ENCODE measurements at regions not wholly inside any gene's neighbourhood (a gene's known extent, or its start where the extent isn't known, plus 50 kb on each side); places are given as distances from the start of the nearest gene placed in this dataset.
"Not testable (repeated sequence)": the region's sequence is repeated elsewhere in the genome, so short reads cannot be mapped to it uniquely, and the experiment has no call there.

- H3K27ac ChIP-seq (ENCODE audit: insufficient read depth in 1 of 2, low read depth in 1 of 2, low read length in 2 of 2, poor library complexity in 1 of 2, severe bottlenecking in 2 of 2); H3K27me3 ChIP-seq (replicated peaks in 2 of 5; ENCODE audit: control insufficient read depth in 4 of 5, insufficient read depth in 5 of 5, low read length in 4 of 5); H3K36me3 ChIP-seq (ENCODE audit: control insufficient read depth in 4 of 4, insufficient read depth in 4 of 4, low read length in 3 of 4); H3K9me3 ChIP-seq (ENCODE audit: control extremely low read depth in 1 of 5, control insufficient read depth in 4 of 5, insufficient read depth in 2 of 5, low read depth in 1 of 5, low read length in 4 of 5); DNase-seq; H3K4me3 ChIP-seq (ENCODE audit: control insufficient read depth in 1 of 7, extremely low read depth in 1 of 7, insufficient read depth in 4 of 7, low read depth in 2 of 7, low read length in 6 of 7); POLR2A ChIA-PET; CTCF ChIA-PET; H3K4me1 ChIP-seq (ENCODE audit: control extremely low read depth in 1 of 4, control insufficient read depth in 4 of 4, insufficient read depth in 4 of 4, low read length in 3 of 4): not testable (repeated sequence)
- no CpG with 5 or more reads among the region's 1 CpG for WGBS (ENCODE audit: insufficient coverage)
Measured at GRCh38 chr5:79879880-79880279, 111.2 kb downstream of the MTX3 start.

GRCh38 chr5:79878721-79879336 lies 112.2 kb downstream of the MTX3 start:
- no peaks in the 10 kb centered on the region for H3K36me3 ChIP-seq (ENCODE audit: control insufficient read depth in 4 of 4, insufficient read depth in 4 of 4, low read length in 3 of 4)
- no peaks in the 10 kb centered on the region for H3K4me1 ChIP-seq (ENCODE audit: control extremely low read depth in 1 of 4, control insufficient read depth in 4 of 4, insufficient read depth in 4 of 4, low read length in 3 of 4)
- CTCF ChIA-PET: interaction anchor here (0.7 to 2.2 kb wide), 2 partner anchors 205 to 213 kb away, joined by 3 to 7 read pairs; no protein-coding TSS in a partner anchor
- DNase-seq: peak in 2 of 3 donors; percentile 7 to 11
- H3K9me3 ChIP-seq (ENCODE audit: control extremely low read depth in 1 of 5, control insufficient read depth in 4 of 5, insufficient read depth in 2 of 5, low read depth in 1 of 5, low read length in 4 of 5): no peaks in the 10 kb centered on the region
- peaks cover 0 to 4% (median 1%) of the 10 kb centered on the region in 5 experiments for H3K27me3 ChIP-seq (replicated peaks in 2 of 5; ENCODE audit: control insufficient read depth in 4 of 5, insufficient read depth in 5 of 5, low read length in 4 of 5)
- WGBS (ENCODE audit: insufficient coverage): 78% methylated on average over 4 of the region's 5 CpGs
- H3K4me3 ChIP-seq (ENCODE audit: control insufficient read depth in 1 of 7, extremely low read depth in 1 of 7, insufficient read depth in 4 of 7, low read depth in 2 of 7, low read length in 6 of 7): no peak overlapping the region
- POLR2A ChIA-PET: no interaction called here
- no peak overlapping the region for H3K27ac ChIP-seq (ENCODE audit: insufficient read depth in 1 of 2, low read depth in 1 of 2, low read length in 2 of 2, poor library complexity in 1 of 2, severe bottlenecking in 2 of 2)

DNA sequence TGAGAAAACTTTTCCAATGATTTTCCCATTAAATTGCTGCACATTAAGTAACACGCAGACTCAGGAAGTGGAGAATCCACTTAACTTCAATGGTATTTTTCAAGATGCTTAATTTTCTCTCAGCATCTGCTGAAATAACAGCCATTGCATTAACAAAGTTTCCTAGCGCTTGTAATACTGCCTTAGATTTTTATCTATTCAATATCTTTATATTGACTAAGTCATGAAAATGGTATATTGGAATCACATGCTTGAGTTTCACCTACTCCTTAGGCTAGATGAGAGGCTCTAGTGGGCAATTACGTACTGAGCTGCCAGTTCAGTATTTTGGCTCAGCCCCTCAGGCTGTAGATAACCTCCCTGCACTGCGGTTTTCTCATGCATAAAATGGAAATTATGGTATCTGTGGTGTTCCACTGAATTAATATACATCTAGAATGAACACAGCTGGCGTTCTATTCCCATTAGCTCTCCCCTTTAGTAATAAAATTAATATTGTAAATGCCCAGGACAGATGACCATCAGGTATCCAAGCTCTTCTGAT lies 112.9 kb downstream of the MTX3 start:
- CTCF ChIA-PET: interaction anchor here (2.2 kb wide), 1 partner anchor 206 kb away, joined by 7 read pairs; no protein-coding TSS in a partner anchor
- H3K4me3 ChIP-seq (ENCODE audit: control insufficient read depth in 1 of 7, extremely low read depth in 1 of 7, insufficient read depth in 4 of 7, low read depth in 2 of 7, low read length in 6 of 7): no peak overlapping the region
- no peaks in the 10 kb centered on the region for H3K4me1 ChIP-seq (ENCODE audit: control extremely low read depth in 1 of 4, control insufficient read depth in 4 of 4, insufficient read depth in 4 of 4, low read length in 3 of 4)
- no peak for DNase-seq
- H3K27ac ChIP-seq (ENCODE audit: insufficient read depth in 1 of 2, low read depth in 1 of 2, low read length in 2 of 2, poor library complexity in 1 of 2, severe bottlenecking in 2 of 2): no peak overlapping the region
- POLR2A ChIA-PET: no interaction called here
- WGBS (ENCODE audit: insufficient coverage): 100% methylated on average over 1 of the region's 5 CpGs
- H3K9me3 ChIP-seq (ENCODE audit: control extremely low read depth in 1 of 5, control insufficient read depth in 4 of 5, insufficient read depth in 2 of 5, low read depth in 1 of 5, low read length in 4 of 5): no peaks in the 10 kb centered on the region
- peaks cover 0 to 5% (median 4%) of the 10 kb centered on the region in 5 experiments for H3K27me3 ChIP-seq (replicated peaks in 2 of 5; ENCODE audit: control insufficient read depth in 4 of 5, insufficient read depth in 5 of 5, low read length in 4 of 5)
- H3K36me3 ChIP-seq (ENCODE audit: control insufficient read depth in 4 of 4, insufficient read depth in 4 of 4, low read length in 3 of 4): no peaks in the 10 kb centered on the region

DNA sequence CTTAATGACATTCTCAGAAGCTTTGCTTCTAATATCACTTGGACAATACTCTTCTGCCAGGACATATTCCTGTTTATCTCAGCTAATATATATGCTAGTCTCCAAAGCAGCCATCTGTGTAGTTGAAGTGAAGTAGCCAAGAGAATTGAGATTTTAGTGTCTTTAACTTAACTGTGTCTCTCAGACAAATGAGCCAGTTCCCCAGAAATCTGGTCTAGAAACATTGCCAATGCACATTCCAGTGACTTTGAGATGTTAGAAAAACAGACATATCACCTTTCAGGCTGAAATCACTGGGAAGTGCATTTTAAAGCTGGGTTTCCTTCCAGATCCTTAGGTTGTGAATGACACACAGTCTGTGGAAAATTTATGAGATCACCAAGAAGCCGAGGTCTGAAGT lies 114.6 kb downstream of the MTX3 start:
- no CpG with 5 or more reads among the region's 1 CpG for WGBS (ENCODE audit: insufficient coverage)
- no peaks in the 10 kb centered on the region for H3K4me1 ChIP-seq (ENCODE audit: control extremely low read depth in 1 of 4, control insufficient read depth in 4 of 4, insufficient read depth in 4 of 4, low read length in 3 of 4)
- no peak overlapping the region for H3K4me3 ChIP-seq (ENCODE audit: control insufficient read depth in 1 of 7, extremely low read depth in 1 of 7, insufficient read depth in 4 of 7, low read depth in 2 of 7, low read length in 6 of 7)
- POLR2A ChIA-PET: no interaction called here
- peaks cover 0 to 7% (median 6%) of the 10 kb centered on the region in 5 experiments for H3K27me3 ChIP-seq (replicated peaks in 2 of 5; ENCODE audit: control insufficient read depth in 4 of 5, insufficient read depth in 5 of 5, low read length in 4 of 5)
- DNase-seq: no peak
- no peaks in the 10 kb centered on the region for H3K9me3 ChIP-seq (ENCODE audit: control extremely low read depth in 1 of 5, control insufficient read depth in 4 of 5, insufficient read depth in 2 of 5, low read depth in 1 of 5, low read length in 4 of 5)
- H3K27ac ChIP-seq (ENCODE audit: insufficient read depth in 1 of 2, low read depth in 1 of 2, low read length in 2 of 2, poor library complexity in 1 of 2, severe bottlenecking in 2 of 2): no peak overlapping the region
- CTCF ChIA-PET: no interaction called here
- no peaks in the 10 kb centered on the region for H3K36me3 ChIP-seq (ENCODE audit: control insufficient read depth in 4 of 4, insufficient read depth in 4 of 4, low read length in 3 of 4)

GRCh38 chr5:79875230-79875629 lies 115.8 kb downstream of the MTX3 start:
- no peaks in the 10 kb centered on the region for H3K9me3 ChIP-seq (ENCODE audit: control extremely low read depth in 1 of 5, control insufficient read depth in 4 of 5, insufficient read depth in 2 of 5, low read depth in 1 of 5, low read length in 4 of 5)
- 98% methylated on average over 7 of the region's 10 CpGs for WGBS (ENCODE audit: insufficient coverage)
- ChIA-PET CTCF (interaction anchor here (1.1 kb wide), 1 partner anchor 208 kb away, joined by 3 read pairs; no protein-coding TSS in a partner anchor), POLR2A (no interaction called here)
- H3K4me3 ChIP-seq (ENCODE audit: control insufficient read depth in 1 of 7, extremely low read depth in 1 of 7, insufficient read depth in 4 of 7, low read depth in 2 of 7, low read length in 6 of 7): no peak overlapping the region
- DNase-seq: no peak
- H3K4me1 ChIP-seq (ENCODE audit: control extremely low read depth in 1 of 4, control insufficient read depth in 4 of 4, insufficient read depth in 4 of 4, low read length in 3 of 4): no peaks in the 10 kb centered on the region
- no peaks in the 10 kb centered on the region for H3K36me3 ChIP-seq (ENCODE audit: control insufficient read depth in 4 of 4, insufficient read depth in 4 of 4, low read length in 3 of 4)
- H3K27ac ChIP-seq (ENCODE audit: insufficient read depth in 1 of 2, low read depth in 1 of 2, low read length in 2 of 2, poor library complexity in 1 of 2, severe bottlenecking in 2 of 2): no peak overlapping the region
- H3K27me3 ChIP-seq (replicated peaks in 2 of 5; ENCODE audit: control insufficient read depth in 4 of 5, insufficient read depth in 5 of 5, low read length in 4 of 5): peaks cover 0 to 11% (median 7%) of the 10 kb centered on the region in 5 experiments

DNA sequence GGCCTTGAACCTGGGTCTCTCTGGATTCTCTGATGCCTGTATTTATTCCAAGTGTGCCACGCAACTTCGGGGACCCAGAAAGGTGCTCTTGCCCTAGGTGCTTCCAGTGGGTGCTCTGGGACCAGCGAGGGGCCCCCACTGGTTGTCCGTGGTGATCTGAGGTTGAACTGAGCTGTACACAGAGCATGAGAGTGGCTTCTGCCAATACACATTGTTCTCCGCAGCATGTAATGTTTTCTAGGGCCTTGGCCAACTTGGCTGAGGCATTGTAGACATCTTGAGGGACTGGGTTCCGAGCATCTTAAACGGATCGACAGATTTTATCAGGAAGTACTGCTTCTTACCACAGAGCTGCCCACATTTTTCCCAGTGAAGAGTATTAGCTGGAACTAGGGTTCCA lies 117.9 kb downstream of the MTX3 start:
- Histone ChIP-seq H3K4me1 (ENCODE audit: control extremely low read depth in 1 of 4, control insufficient read depth in 4 of 4, insufficient read depth in 4 of 4, low read length in 3 of 4) (no peaks in the 10 kb centered on the region), H3K36me3 (ENCODE audit: control insufficient read depth in 4 of 4, insufficient read depth in 4 of 4, low read length in 3 of 4) (no peaks in the 10 kb centered on the region), H3K4me3 (ENCODE audit: control insufficient read depth in 1 of 7, extremely low read depth in 1 of 7, insufficient read depth in 4 of 7, low read depth in 2 of 7, low read length in 6 of 7) (no peak overlapping the region), H3K27ac (ENCODE audit: insufficient read depth in 1 of 2, low read depth in 1 of 2, low read length in 2 of 2, poor library complexity in 1 of 2, severe bottlenecking in 2 of 2) (no peak overlapping the region), H3K27me3 (replicated peaks in 2 of 5; ENCODE audit: control insufficient read depth in 4 of 5, insufficient read depth in 5 of 5, low read length in 4 of 5) (peaks cover 0 to 11% (median 7%) of the 10 kb centered on the region in 5 experiments), H3K9me3 (ENCODE audit: control extremely low read depth in 1 of 5, control insufficient read depth in 4 of 5, insufficient read depth in 2 of 5, low read depth in 1 of 5, low read length in 4 of 5) (peaks cover 0 to 2% (median 0%) of the 10 kb centered on the region in 5 experiments)
- 91% methylated on average over 8 of the region's 8 CpGs for WGBS (ENCODE audit: insufficient coverage)
- ChIA-PET CTCF (interaction anchor here (0.7 to 1.2 kb wide), 2 partner anchors 16 to 216 kb away, joined by 3 to 4 read pairs; no protein-coding TSS in a partner anchor), POLR2A (no interaction called here)
- no peak for DNase-seq

DNA sequence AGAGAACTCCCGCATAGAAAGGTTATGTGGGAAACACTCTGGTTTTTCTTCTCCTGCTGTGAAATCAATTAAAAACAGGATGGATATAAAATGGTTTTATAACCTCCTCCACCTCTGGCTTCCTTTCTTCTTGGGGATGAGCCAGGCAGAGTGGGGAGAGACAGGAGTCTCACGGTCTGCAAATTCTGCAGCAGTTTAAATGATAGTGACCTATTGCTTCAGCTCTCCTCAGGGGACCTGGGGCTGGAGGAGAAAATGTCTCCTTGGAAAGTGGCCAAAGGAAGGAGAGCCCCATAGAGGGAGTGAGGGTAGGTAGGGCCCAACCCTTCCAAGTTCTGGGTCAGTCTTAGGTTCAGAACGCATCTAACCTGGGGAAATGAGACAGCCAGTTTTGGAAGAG lies 118.8 kb downstream of the MTX3 start:
- POLR2A ChIA-PET: interaction anchor here (0.6 kb wide), 1 partner anchor 1099 kb away, joined by 3 read pairs; no protein-coding TSS in a partner anchor
- CTCF ChIA-PET: interaction anchor here (1.2 kb wide), 1 partner anchor 15 kb away, joined by 4 read pairs; no protein-coding TSS in a partner anchor
- no peak overlapping the region for H3K4me3 ChIP-seq (ENCODE audit: control insufficient read depth in 1 of 7, extremely low read depth in 1 of 7, insufficient read depth in 4 of 7, low read depth in 2 of 7, low read length in 6 of 7)
- no peaks in the 10 kb centered on the region for H3K36me3 ChIP-seq (ENCODE audit: control insufficient read depth in 4 of 4, insufficient read depth in 4 of 4, low read length in 3 of 4)
- no peak overlapping the region for H3K27ac ChIP-seq (ENCODE audit: insufficient read depth in 1 of 2, low read depth in 1 of 2, low read length in 2 of 2, poor library complexity in 1 of 2, severe bottlenecking in 2 of 2)
- no peaks in the 10 kb centered on the region for H3K4me1 ChIP-seq (ENCODE audit: control extremely low read depth in 1 of 4, control insufficient read depth in 4 of 4, insufficient read depth in 4 of 4, low read length in 3 of 4)
- H3K27me3 ChIP-seq (replicated peaks in 2 of 5; ENCODE audit: control insufficient read depth in 4 of 5, insufficient read depth in 5 of 5, low read length in 4 of 5): peaks cover 0 to 11% (median 7%) of the 10 kb centered on the region in 5 experiments
- peaks cover 0 to 2% (median 0%) of the 10 kb centered on the region in 5 experiments for H3K9me3 ChIP-seq (ENCODE audit: control extremely low read depth in 1 of 5, control insufficient read depth in 4 of 5, insufficient read depth in 2 of 5, low read depth in 1 of 5, low read length in 4 of 5)
- no peak for DNase-seq
- no CpG with 5 or more reads among the region's 3 CpGs for WGBS (ENCODE audit: insufficient coverage)
